Lung (tissue), 11 donors: ENCODE measurements at regions not wholly inside any gene's neighbourhood (a gene's known extent, or its start where the extent isn't known, plus 50 kb on each side); places are given as distances from the start of the nearest gene placed in this dataset.

Experiments used
- ATAC-seq: fragments of 200-7000 bp; cut with Tn5 transposase; one replicate; pipeline ENCODE4 v1.9.1; 2020; ENCODE audit warnings: moderate number of reproducible peaks; ENCODE audit not compliant: insufficient read depth, low FRiP score
- DNase-seq, 3 donors: peaks; one replicate each; pipeline ENCODE4 v3.0.0-alpha.2; 2013 to 2017
- H3K27ac ChIP-seq, 2 donors: one replicate each; pipeline ENCODE4 v1.5.1; 2013; ENCODE audit warnings: mild to moderate bottlenecking in 2 of 2, moderate library complexity in 2 of 2, control low read depth in 1 of 2, inconsistent platforms in 1 of 2, low read depth in 1 of 2, low read length in 1 of 2
- H3K27me3 ChIP-seq, 3 donors: one replicate each; pipeline ENCODE4 v1.5.1; 2013; ENCODE audit warnings: low read length in 2 of 3; ENCODE audit not compliant: control insufficient read depth in 3 of 3, insufficient read depth in 3 of 3
- H3K36me3 ChIP-seq, 4 donors: one replicate each; pipeline ENCODE4 v1.5.1; 2013; ENCODE audit warnings: low read length in 4 of 4, mild to moderate bottlenecking in 1 of 4, moderate library complexity in 1 of 4; ENCODE audit not compliant: control insufficient read depth in 4 of 4, insufficient read depth in 4 of 4
- H3K4me1 ChIP-seq, 5 donors: one replicate each; pipeline ENCODE4 v1.5.1; 2013; ENCODE audit warnings: low read length in 5 of 5, mild to moderate bottlenecking in 2 of 5, moderate library complexity in 1 of 5; ENCODE audit not compliant: control insufficient read depth in 5 of 5, insufficient read depth in 5 of 5
- H3K4me3 ChIP-seq: one replicate; pipeline ENCODE4 v1.5.1; 2013; ENCODE audit warnings: mild to moderate bottlenecking, control low read depth, moderate library complexity
- H3K9ac ChIP-seq, 2 donors: one replicate each; pipeline ENCODE4 v1.5.1; 2013; ENCODE audit warnings: low read length in 2 of 2, control low read depth in 1 of 2; ENCODE audit not compliant: insufficient read depth in 1 of 2
- H3K9me3 ChIP-seq, 4 donors: one replicate each; pipeline ENCODE4 v1.5.1; 2013; ENCODE audit warnings: low read length in 3 of 4, mild to moderate bottlenecking in 1 of 4, moderate library complexity in 1 of 4; ENCODE audit not compliant: control insufficient read depth in 4 of 4, insufficient read depth in 3 of 4
- CTCF ChIP-seq: IDR thresholded peaks from 2 replicates; pipeline ENCODE4 v1.5.1; 2012; ENCODE audit warnings: mild to moderate bottlenecking; ENCODE audit errors: control extremely low read depth, extremely low read depth
- WGBS, 2 donors: extraction: QIAGEN DNeasy Blood & Tissue Kit; methylation state at CpG; one replicate each; pipeline ENCODE4 v1.1.7; 2013; 5-methylcytosine and 5-hydroxymethylcytosine counted together
- donor health status: control.
- donor health status: control.
- donor health status: Bipolar disorder and iron deficiency.
- donor health status: healthy.
- donor health status: DM: yes; HTN: yes; CAD: no.

- no peak overlapping the region for H3K27ac ChIP-seq
- TF ChIP-seq CTCF: no peak
- no peaks in the 10 kb centered on the region for H3K36me3 ChIP-seq
- WGBS, 2 donors: 84 to 92% methylated on average over 2 of the region's 2 CpGs
- H3K4me3 ChIP-seq: no peak overlapping the region
- DNase-seq (no peak), ATAC-seq (no peak)
- peaks cover 0 to 8% (median 0%) of the 10 kb centered on the region in 5 donors for H3K4me1 ChIP-seq
- no peak overlapping the region for H3K9ac ChIP-seq
- H3K27me3 ChIP-seq: no peaks in the 10 kb centered on the region
- no peaks in the 10 kb centered on the region for H3K9me3 ChIP-seq
These were observed 59.9 kb downstream of the CH25H start for GRCh38 chr10:89147256-89147655.

DNA sequence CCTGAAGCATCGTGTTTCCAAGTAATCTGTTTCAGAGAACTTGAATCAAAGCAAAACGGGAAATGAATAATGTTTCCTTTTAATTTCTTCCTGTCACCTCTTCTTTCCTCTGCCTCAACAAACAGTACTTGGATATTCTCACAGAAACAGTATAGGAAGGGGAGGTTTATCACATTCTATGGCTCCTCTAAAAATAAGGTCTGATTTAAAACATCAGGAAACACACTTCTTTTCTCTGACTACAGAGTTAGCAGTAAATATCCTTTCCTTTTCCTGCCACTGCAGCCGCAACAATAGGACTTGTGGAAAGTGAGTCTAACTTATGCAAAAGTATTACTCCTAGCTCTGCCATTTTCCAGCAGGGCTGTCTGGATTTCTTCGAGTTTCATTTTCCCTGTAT is 62.3 kb downstream of the CH25H start:
- Histone ChIP-seq H3K9me3 (no peaks in the 10 kb centered on the region), H3K27ac (no peak overlapping the region), H3K4me1 (no peaks in the 10 kb centered on the region), H3K9ac (no peak overlapping the region), H3K36me3 (no peaks in the 10 kb centered on the region), H3K27me3 (no peaks in the 10 kb centered on the region), H3K4me3 (no peak overlapping the region)
- 31 to 48% methylated on average over 4 of the region's 4 CpGs for WGBS, 2 donors
- DNase-seq (no peak), ATAC-seq (no peak)
- no peak for TF ChIP-seq CTCF

DNA sequence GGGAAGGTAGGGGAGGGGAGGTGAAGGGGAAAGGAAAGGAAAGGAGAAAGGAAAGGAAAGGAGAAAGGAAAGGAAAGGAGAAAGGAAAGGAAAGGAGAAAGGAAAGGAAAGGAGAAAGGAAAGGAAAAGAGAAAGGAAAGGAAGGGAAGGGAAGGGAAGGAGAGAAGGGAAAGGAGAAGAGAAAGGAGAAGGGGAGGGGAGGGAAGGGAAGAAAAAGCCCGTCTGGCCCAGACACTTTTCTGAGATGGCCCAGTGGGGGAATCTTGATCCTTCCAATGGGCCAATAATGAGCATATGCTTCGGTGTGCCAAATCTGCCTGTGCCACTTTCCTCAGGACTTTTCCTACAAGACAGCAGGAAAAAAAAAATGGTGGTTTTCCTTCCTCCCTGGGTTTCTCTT is 64.5 kb downstream of the CH25H start:
- no peaks in the 10 kb centered on the region for H3K36me3 ChIP-seq
- no peaks in the 10 kb centered on the region for H3K9me3 ChIP-seq
- H3K27me3 ChIP-seq: no peaks in the 10 kb centered on the region
- DNase-seq (no peak), ATAC-seq (no peak)
- H3K27ac ChIP-seq: no peak overlapping the region
- 59 to 69% methylated on average over 2 of the region's 2 CpGs for WGBS, 2 donors
- no peak for TF ChIP-seq CTCF
- no peak overlapping the region for H3K4me3 ChIP-seq
- no peaks in the 10 kb centered on the region for H3K4me1 ChIP-seq
- H3K9ac ChIP-seq: no peak overlapping the region

- H3K27ac ChIP-seq: no peak overlapping the region
- no peaks in the 10 kb centered on the region for H3K36me3 ChIP-seq
- WGBS, 2 donors: 79 to 80% methylated on average over 1 of the region's 1 CpG
- no peak overlapping the region for H3K4me3 ChIP-seq
- ATAC-seq: no peak
- DNase-seq: no peak
- no peak overlapping the region for H3K9ac ChIP-seq
- no peak for TF ChIP-seq CTCF
- H3K27me3 ChIP-seq: no peaks in the 10 kb centered on the region
- H3K9me3 ChIP-seq: no peaks in the 10 kb centered on the region
- no peaks in the 10 kb centered on the region for H3K4me1 ChIP-seq
These were observed 68.2 kb downstream of the CH25H start for GRCh38 chr10:89138755-89139490.
